SU-DHL-6 (cell line): ENCODE measurements at regions not wholly inside any gene's neighbourhood (a gene's known extent, or its start where the extent isn't known, plus 50 kb on each side); places are given as distances from the start of the nearest gene placed in this dataset.

Source experiments
- H2AFZ ChIP-seq: fragments of 200-600 bp; sonication (generic); 2 replicates; pipeline ENCODE4 v1.6.1; 2014; ENCODE audit warnings: low read depth, mild to moderate bottlenecking, moderate library complexity, mixed read lengths, antibody characterized with exemption, low read length; ENCODE audit not compliant: severe bottlenecking
- H3F3A ChIP-seq: fragments of 200-600 bp; shearing (Covaris generic); 2 replicates; pipeline ENCODE4 v1.6.0; 2016; ENCODE audit warnings: antibody characterized with exemption, mild to moderate bottlenecking; ENCODE audit not compliant: insufficient read depth
- H3K27ac ChIP-seq: fragments of 200-600 bp; sonication (generic); 2 replicates; pipeline ENCODE4 v1.5.1; 2016; ENCODE audit warnings: low read depth, mild to moderate bottlenecking, low read length, moderate library complexity, mixed read lengths
- H3K27me3 ChIP-seq: fragments of 200-600 bp; sonication (generic), shearing (Covaris generic); 2 replicates; pipeline ENCODE4 v1.6.0; 2014; ENCODE audit warnings: mild to moderate bottlenecking, low read length
- H3K36me3 ChIP-seq: fragments of 200-600 bp; sonication (generic); 2 replicates; pipeline ENCODE4 v1.6.1; 2014; ENCODE audit warnings: mild to moderate bottlenecking, low read length, mixed read lengths
- H3K4me2 ChIP-seq: fragments of 300-600, 200-600 bp; shearing (Covaris generic), sonication (generic); 2 replicates; pipeline ENCODE4 v1.6.0; 2014; ENCODE audit warnings: low read length, low read depth, mild to moderate bottlenecking; ENCODE audit not compliant: poor library complexity, severe bottlenecking
- H3K4me3 ChIP-seq: fragments of 200-600 bp; sonication (generic); 2 replicates; pipeline ENCODE4 v1.5.1; 2014; ENCODE audit warnings: antibody characterized with exemption, low read length, mild to moderate bottlenecking, mixed read lengths; ENCODE audit not compliant: insufficient read depth, poor library complexity, severe bottlenecking
- H3K79me2 ChIP-seq: fragments of 200-600 bp; sonication (generic); 2 replicates; pipeline ENCODE4 v1.6.1; 2014; ENCODE audit warnings: mild to moderate bottlenecking, low read length, moderate library complexity; ENCODE audit not compliant: insufficient read depth
- H3K9ac ChIP-seq: fragments of 200-600 bp; sonication (generic); 2 replicates; pipeline ENCODE4 v1.7.0; 2014; ENCODE audit warnings: mild to moderate bottlenecking, low read length
- H3K9me2 ChIP-seq: fragments of 200-600 bp; sonication (generic); replicated peaks from 2 replicates; pipeline ENCODE4 v1.6.1; 2014; ENCODE audit warnings: low read length; ENCODE audit not compliant: insufficient read depth
- H3K9me3 ChIP-seq: fragments of 200-600 bp; sonication (generic); 2 replicates; pipeline ENCODE4 v1.6.1; 2014; ENCODE audit warnings: low read length, mixed read lengths; ENCODE audit not compliant: insufficient read depth
- H4K20me1 ChIP-seq: fragments of 200-600 bp; sonication (generic); 2 replicates; pipeline ENCODE4 v1.6.1; 2014; ENCODE audit warnings: low read depth, mild to moderate bottlenecking, antibody characterized with exemption, low read length, moderate library complexity, mixed read lengths
- EZH2phosphoT487 ChIP-seq: fragments of 200-600 bp; sonication (generic), shearing (Covaris generic); conservative IDR thresholded peaks from 2 replicates; pipeline ENCODE4 v1.6.1; 2018; ENCODE audit warnings: mild to moderate bottlenecking, antibody characterized with exemption, low read length, moderate library complexity, mixed read lengths
- TF ChIP-seq, protein P1 (sequence below): fragments of 200-600 bp; sonication (generic); IDR thresholded peaks from one replicate; pipeline ENCODE4 v1.5.1; 2017; ENCODE audit warnings: antibody characterized with exemption, mild to moderate bottlenecking, low read length, moderate library complexity; ENCODE audit not compliant: insufficient read depth, poor library complexity, severe bottlenecking

DNA sequence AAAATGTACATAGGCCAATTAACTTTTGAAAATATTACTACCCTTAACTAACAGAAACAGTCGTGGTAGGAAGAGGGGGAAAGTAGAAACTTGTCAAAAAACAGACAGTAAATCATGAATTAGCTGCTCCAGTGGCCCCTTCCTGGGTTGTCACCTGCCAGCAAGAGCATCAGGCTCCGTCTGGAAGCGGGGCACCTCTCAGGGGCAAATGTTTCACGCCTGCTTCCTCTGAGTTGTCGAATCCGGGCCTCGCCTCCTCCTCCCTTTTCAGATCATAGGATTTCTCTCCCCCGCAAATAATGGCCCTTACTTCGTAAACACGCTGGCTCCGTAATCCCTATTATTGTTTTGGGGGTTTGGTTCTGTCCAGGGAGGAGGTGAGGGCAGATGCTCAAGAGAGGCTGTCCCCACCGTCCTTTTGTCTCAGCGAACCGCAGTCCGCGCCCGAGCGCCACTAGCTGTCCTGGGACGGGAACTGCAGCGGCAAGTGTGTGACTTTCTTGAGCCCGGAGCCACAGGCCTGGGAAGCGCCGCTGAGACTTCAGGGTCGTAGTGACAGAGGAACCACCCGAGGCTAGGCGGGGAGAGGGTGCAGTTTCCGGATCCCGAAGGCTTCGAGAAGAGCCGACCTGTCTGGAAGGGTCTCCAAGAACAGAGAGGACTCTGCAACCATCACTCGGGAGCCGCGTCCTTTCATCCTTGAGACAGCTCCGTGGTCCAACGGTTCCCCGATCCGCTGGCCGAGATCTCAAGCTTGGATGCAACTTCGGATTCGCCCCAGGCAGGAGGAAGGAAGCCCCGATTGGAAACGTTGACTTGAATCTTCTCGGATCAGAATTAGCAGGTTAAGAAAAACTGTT lies 214.5 kb upstream of the ZNF184 start:
- no peaks in the 10 kb centered on the region for H3K79me2 ChIP-seq
- no peaks in the 10 kb centered on the region for H3K9me3 ChIP-seq
- H3K36me3 ChIP-seq = no peaks in the 10 kb centered on the region
- H3F3A ChIP-seq = peaks cover 18% of the 10 kb centered on the region; the same call in 1 of the 2 replicates
- no peak overlapping the region for H3K27ac ChIP-seq
- H4K20me1 ChIP-seq = no peaks in the 10 kb centered on the region
- peak overlapping the region; percentile 83 for H2AFZ ChIP-seq
- peak overlapping the region; percentile 54 for H3K4me3 ChIP-seq
- H3K9me2 ChIP-seq = no peaks in the 10 kb centered on the region
- no peaks in the 10 kb centered on the region for H3K27me3 ChIP-seq
- TF ChIP-seq EZH2phosphoT487 = no peak
- TF ChIP-seq, protein P1, sequence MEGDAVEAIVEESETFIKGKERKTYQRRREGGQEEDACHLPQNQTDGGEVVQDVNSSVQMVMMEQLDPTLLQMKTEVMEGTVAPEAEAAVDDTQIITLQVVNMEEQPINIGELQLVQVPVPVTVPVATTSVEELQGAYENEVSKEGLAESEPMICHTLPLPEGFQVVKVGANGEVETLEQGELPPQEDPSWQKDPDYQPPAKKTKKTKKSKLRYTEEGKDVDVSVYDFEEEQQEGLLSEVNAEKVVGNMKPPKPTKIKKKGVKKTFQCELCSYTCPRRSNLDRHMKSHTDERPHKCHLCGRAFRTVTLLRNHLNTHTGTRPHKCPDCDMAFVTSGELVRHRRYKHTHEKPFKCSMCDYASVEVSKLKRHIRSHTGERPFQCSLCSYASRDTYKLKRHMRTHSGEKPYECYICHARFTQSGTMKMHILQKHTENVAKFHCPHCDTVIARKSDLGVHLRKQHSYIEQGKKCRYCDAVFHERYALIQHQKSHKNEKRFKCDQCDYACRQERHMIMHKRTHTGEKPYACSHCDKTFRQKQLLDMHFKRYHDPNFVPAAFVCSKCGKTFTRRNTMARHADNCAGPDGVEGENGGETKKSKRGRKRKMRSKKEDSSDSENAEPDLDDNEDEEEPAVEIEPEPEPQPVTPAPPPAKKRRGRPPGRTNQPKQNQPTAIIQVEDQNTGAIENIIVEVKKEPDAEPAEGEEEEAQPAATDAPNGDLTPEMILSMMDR = peak; percentile 86
- peak overlapping the region; percentile 50 for H3K9ac ChIP-seq
- peak overlapping the region; percentile 62 for H3K4me2 ChIP-seq

GRCh38 chr6:27685279-27685678 lies 212.4 kb upstream of the ZNF184 start:
- H3K9ac ChIP-seq = no peak overlapping the region
- no peaks in the 10 kb centered on the region for H3K79me2 ChIP-seq
- no peak overlapping the region for H3K27ac ChIP-seq
- TF ChIP-seq EZH2phosphoT487 = no peak
- TF ChIP-seq, protein P1 = no peak
- H4K20me1 ChIP-seq = no peaks in the 10 kb centered on the region
- no peak overlapping the region for H3K4me3 ChIP-seq
- no peaks in the 10 kb centered on the region for H3K27me3 ChIP-seq
- H3K36me3 ChIP-seq = no peaks in the 10 kb centered on the region
- H3F3A ChIP-seq = peaks cover 11% of the 10 kb centered on the region; the same call in 1 of the 2 replicates
- no peaks in the 10 kb centered on the region for H3K9me2 ChIP-seq
- H3K9me3 ChIP-seq = no peaks in the 10 kb centered on the region
- H2AFZ ChIP-seq = no peak overlapping the region
- H3K4me2 ChIP-seq = no peak overlapping the region

GRCh38 chr6:27684264-27685211 lies 211.6 kb upstream of the ZNF184 start:
- Histone ChIP-seq H3K9ac (no peak overlapping the region), H3K27me3 (no peaks in the 10 kb centered on the region), H3K27ac (no peak overlapping the region), H3K36me3 (no peaks in the 10 kb centered on the region), H3K4me3 (no peak overlapping the region), H3K9me2 (no peaks in the 10 kb centered on the region), H3F3A (peaks cover 11% of the 10 kb centered on the region; the same call in 1 of the 2 replicates), H4K20me1 (no peaks in the 10 kb centered on the region), H3K4me2 (no peak overlapping the region), H3K79me2 (no peaks in the 10 kb centered on the region), H3K9me3 (no peaks in the 10 kb centered on the region), H2AFZ (no peak overlapping the region)
- no peak for TF ChIP-seq EZH2phosphoT487
- TF ChIP-seq, protein P1 = no peak
